GM12878 (cell line): ENCODE measurements at regions not wholly inside any gene's neighbourhood (a gene's known extent, or its start where the extent isn't known, plus 50 kb on each side); places are given as distances from the start of the nearest gene placed in this dataset.
"Not testable (repeated sequence)": the region's sequence is repeated elsewhere in the genome, so short reads cannot be mapped to it uniquely, and the experiment has no call there.

Source experiments
- ATAC-seq: fragments of 200-7000 bp; cut with Tn5 transposase; 3 replicates; pipeline ENCODE4 v1.9.1; 2020; ENCODE audit warnings: mild to moderate bottlenecking, moderate library complexity
- BruUV-seq: library from RNA; stranded (reverse); fragments of 400-500 nt; replicated peaks from 2 replicates; lab custom pipeline; 2021; lab: Mats Ljungman, UMichigan
- CTCF ChIA-PET: fragments of 300-600 bp; sonication (Branson Sonifier 250); formaldehyde crosslinking; extraction: SDS; loops from one replicate; lab custom pipeline; 2021; ENCODE audit warnings: inconsistent platforms; lab: Yijun Ruan, JAX
- POLR2A ChIA-PET: fragments of 350-600 bp; formaldehyde crosslinking; extraction: SDS; loops from one replicate; lab custom pipeline; 2021; ENCODE audit warnings: inconsistent platforms; lab: Charles Lee
- RAD21 ChIA-PET: fragments of 300-600 bp; sonication (Branson Sonifier 250); formaldehyde crosslinking; loops from one replicate; lab custom pipeline; 2023; ENCODE audit warnings: antibody characterized with exemption; ENCODE audit not compliant: unreplicated experiment; lab: Charles Lee
- SMC1A ChIA-PET: fragments of 300-600 bp; sonication (Branson Sonifier 250); formaldehyde crosslinking; loops from one replicate; lab custom pipeline; 2023; ENCODE audit not compliant: unreplicated experiment, uncharacterized antibody; lab: Charles Lee
- DNase-seq: peaks from one replicate; pipeline ENCODE4 v3.0.0-alpha.2; 2011; ENCODE audit warnings: low read depth, low spot score
- FAIRE-seq: peaks from 3 replicates; lab custom pipeline; 2011; peaks lifted over from hg19 to GRCh38; lab: Jason Lieb, UNC
- H2AFZ ChIP-seq: 2 replicates; pipeline ENCODE4 v1.6.0; 2011; ENCODE audit warnings: low read depth, low read length, control low read depth; ENCODE audit not compliant: control insufficient read depth
- H3K27ac ChIP-seq: 2 replicates; pipeline ENCODE4 v1.5.1; 2011; ENCODE audit warnings: control low read depth; ENCODE audit not compliant: control insufficient read depth, insufficient read depth
- H3K27me3 ChIP-seq, 2 experiments: replicated peaks in 1 of 2; 2 replicates each; pipeline versions ENCODE4 v1.6.0 to v1.6.1; 2011; ENCODE audit warnings: low read length in 1 of 2; ENCODE audit not compliant: control insufficient read depth in 2 of 2, insufficient read depth in 2 of 2
- H3K36me3 ChIP-seq, 2 experiments: 2 replicates each; pipeline ENCODE4 v1.5.1; 2011; ENCODE audit warnings: low read length in 1 of 2; ENCODE audit not compliant: control insufficient read depth in 2 of 2, insufficient read depth in 2 of 2
- H3K4me1 ChIP-seq: 2 replicates; pipeline ENCODE4 v1.6.1; 2011; ENCODE audit warnings: mild to moderate bottlenecking, low read length, moderate library complexity, mixed read lengths; ENCODE audit not compliant: control insufficient read depth, insufficient read depth
- H3K4me2 ChIP-seq: 2 replicates; pipeline ENCODE4 v1.6.0; 2011; ENCODE audit warnings: control low read depth; ENCODE audit not compliant: control insufficient read depth, insufficient read depth
- H3K4me3 ChIP-seq: fragments of 200-600 bp; sonication (generic); 2 replicates; pipeline ENCODE4 v1.5.1; 2016
- H3K79me2 ChIP-seq: 2 replicates; pipeline ENCODE4 v1.6.0; 2011; ENCODE audit warnings: low read length; ENCODE audit not compliant: control insufficient read depth, insufficient read depth
- H3K9ac ChIP-seq: 2 replicates; pipeline ENCODE4 v1.8.0; 2011; ENCODE audit warnings: low read length, control low read depth, mixed read lengths; ENCODE audit not compliant: control insufficient read depth, insufficient read depth
- H3K9me3 ChIP-seq: replicated peaks from 3 replicates; pipeline ENCODE4 v1.5.1; 2011; ENCODE audit warnings: mild to moderate bottlenecking, low read length; ENCODE audit not compliant: control insufficient read depth, insufficient read depth
- H4K20me1 ChIP-seq: 2 replicates; pipeline ENCODE4 v1.6.0; 2011; ENCODE audit not compliant: control insufficient read depth, insufficient read depth
- ESRRA ChIP-seq: IDR thresholded peaks from 2 replicates; pipeline ENCODE4 v1.6.1; 2012; ENCODE audit warnings: mild to moderate bottlenecking, low read length, improper control_type of control experiment
- IKZF1 ChIP-seq: fragments of 450-650 bp; conservative IDR thresholded peaks from 2 replicates; pipeline ENCODE4 v1.6.1; 2017; ENCODE audit warnings: antibody characterized with exemption, mild to moderate bottlenecking
- KLF5 ChIP-seq: fragments of 450-650 bp; IDR thresholded peaks from 2 replicates; pipeline ENCODE4 v1.6.1; 2014; ENCODE audit warnings: mild to moderate bottlenecking; ENCODE audit not compliant: partially characterized antibody
- MTA2 ChIP-seq: fragments of 450-650 bp; IDR thresholded peaks from 2 replicates; pipeline ENCODE4 v1.6.1; 2016; ENCODE audit warnings: low read depth, mild to moderate bottlenecking, moderate library complexity
- NR2C2 ChIP-seq: IDR thresholded peaks from 2 replicates; pipeline ENCODE4 v1.6.1; 2011; ENCODE audit warnings: borderline replicate concordance, low read depth; ENCODE audit not compliant: control insufficient read depth, insufficient read length
- POLR2A ChIP-seq: IDR thresholded peaks from 2 replicates; pipeline ENCODE4 v1.6.1; 2011; ENCODE audit warnings: low read depth, mild to moderate bottlenecking, low read length
- STAT1 ChIP-seq: fragments of 450-650 bp; conservative IDR thresholded peaks from 2 replicates; pipeline ENCODE4 v1.6.1; 2014; ENCODE audit warnings: antibody characterized with exemption, mild to moderate bottlenecking
- ZNF24 ChIP-seq: fragments of 450-650 bp; IDR thresholded peaks from 2 replicates; pipeline ENCODE4 v1.6.1; 2017; ENCODE audit warnings: antibody characterized with exemption, mild to moderate bottlenecking
- WGBS: methylation state at CpG from one replicate; pipeline ENCODE4 v1.1.6; 2016; ENCODE audit warnings: low lambda C conversion rate; ENCODE audit not compliant: insufficient replicate concordance, insufficient coverage; ENCODE audit errors: missing lambda C conversion rate; 5-methylcytosine and 5-hydroxymethylcytosine counted together
- in situ Hi-C: fragments of 300-500 bp; cut with MboI; formaldehyde crosslinking; loops from 9 replicates; pipeline ENCODE4 v1.14.3; 2018; ENCODE audit warnings: mixed read lengths
- intact Hi-C: fragments of 100-400 bp; cut with micrococcal nuclease; formaldehyde crosslinking; loops from one replicate; pipeline ENCODE4 v1.14.2; 2022; ENCODE audit not compliant: unreplicated experiment
- TF ChIP-seq, protein P1 (sequence below): IDR thresholded peaks from 2 replicates; pipeline ENCODE4 v1.6.1; 2011; ENCODE audit warnings: low read depth, low read length, improper control_type of control experiment, borderline replicate concordance

DNA sequence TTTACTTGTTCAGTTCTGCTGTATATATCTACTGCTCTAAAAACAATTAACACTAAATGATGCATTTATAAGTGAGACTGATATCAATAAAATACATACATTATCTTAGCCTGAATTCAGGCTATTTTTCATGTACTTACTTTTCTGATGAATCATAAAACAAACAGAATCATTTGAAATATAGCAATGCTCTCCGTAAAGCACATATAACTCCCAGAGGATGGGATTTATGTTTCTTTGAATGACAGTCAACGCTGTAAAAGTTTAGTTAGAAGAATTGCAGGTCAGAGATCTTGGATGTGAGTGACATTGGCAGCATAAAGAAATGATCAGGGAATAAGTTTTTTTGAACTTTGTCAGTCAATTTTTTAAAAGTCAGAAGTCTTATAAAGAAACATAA, 740.2 kb upstream of the NOVA1 start:
- in situ Hi-C loops, result no loop called here
- H3K36me3 ChIP-seq, result no peaks in the 10 kb centered on the region
- TF ChIP-seq POLR2A (no peak), STAT1 (no peak), ZNF24 (no peak), NR2C2 (no peak), KLF5 (no peak), IKZF1 (no peak), MTA2 (no peak), ESRRA (no peak)
- TF ChIP-seq, protein P1, sequence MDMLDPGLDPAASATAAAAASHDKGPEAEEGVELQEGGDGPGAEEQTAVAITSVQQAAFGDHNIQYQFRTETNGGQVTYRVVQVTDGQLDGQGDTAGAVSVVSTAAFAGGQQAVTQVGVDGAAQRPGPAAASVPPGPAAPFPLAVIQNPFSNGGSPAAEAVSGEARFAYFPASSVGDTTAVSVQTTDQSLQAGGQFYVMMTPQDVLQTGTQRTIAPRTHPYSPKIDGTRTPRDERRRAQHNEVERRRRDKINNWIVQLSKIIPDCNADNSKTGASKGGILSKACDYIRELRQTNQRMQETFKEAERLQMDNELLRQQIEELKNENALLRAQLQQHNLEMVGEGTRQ, result no peak
- TF ChIP-seq, all 136 proteins: peak for 0
- DNase-seq, result no peak
- Histone ChIP-seq H3K79me2 (no peaks in the 10 kb centered on the region), H3K9ac (no peak overlapping the region), H3K27me3 (no peaks in the 10 kb centered on the region), H3K9me3 (no peaks in the 10 kb centered on the region), H2AFZ (no peak overlapping the region), H3K4me1 (no peaks in the 10 kb centered on the region), H3K4me2 (no peak overlapping the region), H3K4me3 (no peak overlapping the region), H4K20me1 (no peaks in the 10 kb centered on the region), H3K27ac (no peak overlapping the region)
- no peak for FAIRE-seq
- SMC1A ChIA-PET, result no interaction called here
- no TSS peak for BruUV-seq
- RAD21 ChIA-PET, result no interaction called here
- POLR2A ChIA-PET, result no interaction called here
- CTCF ChIA-PET, result no interaction called here
- ATAC-seq, result no peak
- 17% methylated on average over 2 of the region's 2 CpGs for WGBS
- intact Hi-C loops, result no loop called here

DNA sequence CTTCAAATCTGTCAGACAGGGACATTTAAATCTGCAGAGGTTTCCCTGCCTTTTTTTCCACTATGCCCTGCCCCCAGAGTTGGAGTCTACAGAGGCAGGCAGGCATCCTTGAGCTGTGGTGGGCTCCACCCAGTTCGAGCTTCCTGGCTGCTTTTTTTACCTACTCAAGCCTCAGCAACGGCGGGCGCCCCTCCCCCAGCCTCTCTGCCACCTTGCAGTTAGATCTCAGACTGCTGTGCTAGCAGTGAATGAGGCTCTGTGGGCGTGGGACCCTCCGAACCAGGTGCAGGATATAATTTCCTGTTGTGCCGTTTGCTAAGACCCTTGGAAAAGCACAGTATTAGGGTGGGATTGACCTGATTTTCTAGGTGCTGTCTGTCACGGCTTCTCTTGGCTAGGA, 765.2 kb upstream of the NOVA1 start:
- POLR2A ChIA-PET, H3K9ac ChIP-seq, H4K20me1 ChIP-seq, FAIRE-seq, ATAC-seq, H3K4me2 ChIP-seq, H3K27me3 ChIP-seq, SMC1A ChIA-PET, H2AFZ ChIP-seq, RAD21 ChIA-PET, BruUV-seq, H3K9me3 ChIP-seq, CTCF ChIA-PET, H3K36me3 ChIP-seq, H3K79me2 ChIP-seq, intact Hi-C loops, H3K4me3 ChIP-seq, H3K27ac ChIP-seq, DNase-seq, in situ Hi-C loops, H3K4me1 ChIP-seq: not testable (repeated sequence)
- 11% methylated on average over 8 of the region's 8 CpGs for whole genome bisulfite sequencing
